ENCODE measurements at regions not wholly inside any gene's neighbourhood (a gene's known extent, or its start where the extent isn't known, plus 50 kb on each side); places are given as distances from the start of the nearest gene placed in this dataset.

DNA sequence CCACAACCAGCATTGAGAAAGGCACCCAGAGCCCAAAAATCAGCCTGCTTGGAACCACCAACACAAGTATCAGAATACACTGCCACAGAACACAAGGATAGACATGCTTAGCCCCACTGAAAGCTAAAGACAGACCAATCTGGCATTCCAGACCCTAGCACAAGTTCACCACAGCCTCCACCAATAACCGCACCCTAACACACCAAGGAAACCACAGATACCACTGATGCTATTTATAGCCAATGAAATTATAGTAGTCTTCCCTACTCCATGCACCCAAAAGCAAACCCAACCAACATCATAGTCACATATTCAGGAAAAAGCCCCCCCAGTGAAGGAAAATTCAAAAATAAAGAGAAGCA lies 83.9 kb upstream of the STT3B start:
- no peak for TF ChIP-seq MAZ (IDR thresholded peaks at IDR 0.05; ENCODE audit: borderline replicate concordance, low read depth, low read length)
- TF ChIP-seq NFE2L2 (IDR thresholded peaks at IDR 0.05; ENCODE audit: low read depth, low read length) = no peak
- Histone ChIP-seq H3K4me3 (ENCODE audit: insufficient read depth, low read depth, low read length) (no peak overlapping the region), H2AK9ac (replicated peaks; ENCODE audit: low read depth, low read length, poor library complexity) (no peak overlapping the region), H4K5ac (ENCODE audit: low read depth, low read length) (no peak overlapping the region), H2BK15ac (ENCODE audit: low read depth, low read length) (no peak overlapping the region), H4K20me1 (ENCODE audit: insufficient read depth, low read length) (no peaks in the 10 kb centered on the region), H3K23ac (ENCODE audit: low read depth, low read length) (no peak overlapping the region), H3K36me3 (ENCODE audit: control insufficient read depth, insufficient read depth, low read length) (no peaks in the 10 kb centered on the region), H3K4me2 (ENCODE audit: low read depth, low read length) (no peak overlapping the region), H4K91ac (ENCODE audit: insufficient read depth, low read depth, low read length) (no peak overlapping the region), H3K4ac (ENCODE audit: low read depth, low read length) (no peak overlapping the region), H2BK120ac (ENCODE audit: low read depth, low read length) (no peak overlapping the region), H3K9me1 (ENCODE audit: insufficient read depth, low read length) (no peaks in the 10 kb centered on the region), H2BK5ac (ENCODE audit: low read depth, low read length, poor library complexity, severe bottlenecking) (no peak overlapping the region), H3K4me1 (ENCODE audit: control insufficient read depth, insufficient read depth, low read length) (no peaks in the 10 kb centered on the region), H3K79me1 (ENCODE audit: low read depth in 1 of 2, low read length in 2 of 2) (no peaks in the 10 kb centered on the region), H4K8ac (ENCODE audit: low read depth in 2 of 2, low read length in 2 of 2) (no peak overlapping the region), H3K56ac (ENCODE audit: extremely low read depth, insufficient read depth, low read length) (no peak overlapping the region), H3K27me3 (ENCODE audit: control insufficient read depth, insufficient read depth, low read length) (no peaks in the 10 kb centered on the region; the same call in 1 of the 2 replicates), H3K9ac (ENCODE audit: low read depth, low read length) (no peak overlapping the region), H2AFZ (replicated peaks; ENCODE audit: low read length, poor library complexity) (no peak overlapping the region), H2BK20ac (ENCODE audit: low read depth, low read length) (no peak overlapping the region), H3K18ac (ENCODE audit: low read depth, low read length) (no peak overlapping the region), H3K9me3 (ENCODE audit: control insufficient read depth, insufficient read depth, low read length) (no peaks in the 10 kb centered on the region), H2AK5ac (ENCODE audit: low read depth, low read length) (no peak overlapping the region), H3K27ac (ENCODE audit: insufficient read depth, low read length) (no peak overlapping the region), H3K14ac (replicated peaks; ENCODE audit: low read depth, low read length) (no peak overlapping the region)
- POLR2A ChIA-PET (ENCODE audit: unreplicated experiment) = no interaction called here
- WGBS, 2 experiments (ENCODE audit: extremely low coverage in 2 of 2, insufficient read length in 1 of 2) = no CpG with 5 or more reads among the region's 1 CpG
- dilution Hi-C loops (cut with HindIII; ENCODE audit: low sequenced_read_pairs, unreplicated experiment) (no loop called here), in situ Hi-C loops (cut with MboI; ENCODE audit: low sequenced_read_pairs) (no loop called here), intact Hi-C loops (cut with micrococcal nuclease) (no loop called here)
- BruUV-seq (replicated peaks) = no TSS peak
- DNase-seq = no peak
- ATAC-seq (ENCODE audit: low read depth) = no peak
- CTCF ChIA-PET = no interaction called here

All from IMR-90 (cell line).